GM23338 (cell line): ENCODE measurements at regions not wholly inside any gene's neighbourhood (a gene's known extent, or its start where the extent isn't known, plus 50 kb on each side); places are given as distances from the start of the nearest gene placed in this dataset.

Source experiments
- ATAC-seq: fragments of 200-7000 bp; cut with Tn5 transposase; 3 replicates; pipeline ENCODE4 v1.9.1; 2020
- DNase-seq: peaks from one replicate; pipeline ENCODE4 v3.0.0-alpha.2; 2015; ENCODE audit warnings: low spot score
- H2AFZ ChIP-seq: fragments of 200-600 bp; sonication (generic); 2 replicates; pipeline ENCODE4 v1.8.0; 2016; ENCODE audit warnings: antibody characterized with exemption, mild to moderate bottlenecking, moderate library complexity
- H3F3A ChIP-seq: fragments of 200-600 bp; sonication (generic); replicated peaks from 2 replicates; pipeline ENCODE4 v1.8.0; 2017; ENCODE audit warnings: antibody characterized with exemption, mixed run types, low read depth
- H3K27ac ChIP-seq: fragments of 200-600 bp; sonication (generic); 2 replicates; pipeline ENCODE4 v1.6.1; 2016; ENCODE audit warnings: low read depth
- H3K27me3 ChIP-seq: fragments of 200-600 bp; sonication (generic); 2 replicates; pipeline ENCODE4 v1.8.0; 2016; ENCODE audit warnings: mild to moderate bottlenecking, mixed run types, moderate library complexity; ENCODE audit not compliant: insufficient read depth
- H3K36me3 ChIP-seq: fragments of 200-600 bp; sonication (generic); 2 replicates; pipeline ENCODE4 v1.8.0; 2016; ENCODE audit warnings: mild to moderate bottlenecking; ENCODE audit not compliant: insufficient read depth
- H3K4me1 ChIP-seq: fragments of 200-600 bp; sonication (generic); 2 replicates; pipeline ENCODE4 v1.8.0; 2016; ENCODE audit warnings: mild to moderate bottlenecking, moderate library complexity; ENCODE audit not compliant: insufficient read depth
- H3K4me2 ChIP-seq: fragments of 200-600 bp; sonication (generic); 2 replicates; pipeline ENCODE4 v1.7.1; 2017; ENCODE audit warnings: mixed run types
- H3K4me3 ChIP-seq: fragments of 200-600 bp; sonication (generic); 2 replicates; pipeline ENCODE4 v1.6.1; 2016; ENCODE audit warnings: mixed run types
- H3K79me2 ChIP-seq: fragments of 200-600 bp; sonication (generic); replicated peaks from 2 replicates; pipeline ENCODE4 v1.8.0; 2017; ENCODE audit warnings: mild to moderate bottlenecking; ENCODE audit not compliant: insufficient read depth
- H3K9me2 ChIP-seq: fragments of 200-600 bp; sonication (generic); 2 replicates; pipeline ENCODE4 v1.8.0; 2017; ENCODE audit not compliant: insufficient read depth
- H4K20me1 ChIP-seq: fragments of 200-600 bp; sonication (generic); replicated peaks from 2 replicates; pipeline ENCODE4 v1.8.0; 2017; ENCODE audit warnings: mild to moderate bottlenecking; ENCODE audit not compliant: insufficient read depth
- H3K27ac Mint-ChIP-seq: 2 replicates; pipeline ENCODE4 v1.8.0; 2020; ENCODE audit warnings: inconsistent platforms, mild to moderate bottlenecking, moderate library complexity, mixed read lengths
- H3K27me3 Mint-ChIP-seq: 3 replicates; pipeline ENCODE4 v1.8.0; 2022; ENCODE audit warnings: low read depth, mild to moderate bottlenecking, moderate library complexity, mixed read lengths, inconsistent platforms; ENCODE audit not compliant: insufficient read depth, poor library complexity
- H3K36me3 Mint-ChIP-seq: 3 replicates; pipeline ENCODE4 v1.8.0; 2021; ENCODE audit warnings: low read depth, mild to moderate bottlenecking, inconsistent platforms, moderate library complexity, mixed read lengths
- H3K4me1 Mint-ChIP-seq: 3 replicates; pipeline ENCODE4 v1.8.0; 2020; ENCODE audit warnings: mild to moderate bottlenecking, inconsistent platforms, mixed read lengths
- H3K4me3 Mint-ChIP-seq: 3 replicates; pipeline ENCODE4 v1.8.0; 2021; ENCODE audit warnings: moderate library complexity, mild to moderate bottlenecking, inconsistent platforms, mixed read lengths
- H3K9me3 Mint-ChIP-seq: 3 replicates; pipeline ENCODE4 v1.8.0; 2020; ENCODE audit warnings: moderate library complexity, mild to moderate bottlenecking, inconsistent platforms, mixed read lengths
- EZH2phosphoT487 ChIP-seq: fragments of 200-600 bp; sonication (generic); IDR thresholded peaks from one replicate; pipeline ENCODE4 v1.8.1; 2018; ENCODE audit warnings: antibody characterized with exemption; ENCODE audit not compliant: unreplicated experiment
- ZNF331 ChIP-seq: fragments of 250-450 bp; sonication (Bioruptor Pico); IDR thresholded peaks from 2 replicates; pipeline ENCODE4 v1.5.0; 2020; ENCODE audit warnings: low read depth, mild to moderate bottlenecking, moderate library complexity
- ZNF462 ChIP-seq: fragments of 250-450 bp; sonication (Bioruptor Pico); IDR thresholded peaks from 2 replicates; pipeline ENCODE4 v1.5.0; 2020; ENCODE audit warnings: mild to moderate bottlenecking, moderate library complexity
- TF ChIP-seq, protein P1 (sequence below): IDR thresholded peaks from one replicate; pipeline ENCODE4 v1.6.1; 2018; ENCODE audit warnings: antibody characterized with exemption; ENCODE audit not compliant: unreplicated experiment

DNA sequence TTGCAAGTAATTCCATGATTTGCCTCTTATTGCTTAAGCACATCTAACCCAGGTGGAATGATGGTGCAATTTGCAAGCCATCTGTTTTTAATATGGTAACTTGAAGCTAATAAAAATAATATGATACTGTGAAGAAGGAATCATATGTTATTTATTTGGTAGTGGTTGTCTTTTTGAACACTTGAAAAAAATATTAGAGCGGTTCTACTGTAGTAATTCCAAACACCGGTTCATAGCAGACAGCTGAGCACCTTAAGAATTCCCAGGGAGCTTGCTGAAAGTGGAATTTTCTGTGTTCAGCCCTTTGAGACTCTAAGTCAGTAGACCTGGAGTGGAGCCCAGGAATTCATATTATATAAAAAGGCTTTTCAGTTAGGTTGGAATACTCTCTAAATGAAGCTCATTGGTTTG lies 687.4 kb downstream of the EDEM1 start:
- Histone ChIP-seq H4K20me1 (no peaks in the 10 kb centered on the region), H3K27me3 (no peaks in the 10 kb centered on the region), H3K9me2 (no peaks in the 10 kb centered on the region), H3K4me3 (no peak overlapping the region), H3F3A (no peaks in the 10 kb centered on the region), H2AFZ (no peak overlapping the region), H3K36me3 (peaks cover 4% of the 10 kb centered on the region; the same call in 1 of the 2 replicates), H3K27ac (no peak overlapping the region), H3K79me2 (no peaks in the 10 kb centered on the region), H3K4me2 (no peak overlapping the region), H3K4me1 (no peaks in the 10 kb centered on the region)
- DNase-seq (no peak), ATAC-seq (no peak)
- H3K4me3 Mint-ChIP-seq = no peak overlapping the region
- no peaks in the 10 kb centered on the region for H3K4me1 Mint-ChIP-seq
- no peak for TF ChIP-seq ZNF331 (CRISPR knock-in tag)
- TF ChIP-seq EZH2phosphoT487 = no peak
- TF ChIP-seq, protein P1, sequence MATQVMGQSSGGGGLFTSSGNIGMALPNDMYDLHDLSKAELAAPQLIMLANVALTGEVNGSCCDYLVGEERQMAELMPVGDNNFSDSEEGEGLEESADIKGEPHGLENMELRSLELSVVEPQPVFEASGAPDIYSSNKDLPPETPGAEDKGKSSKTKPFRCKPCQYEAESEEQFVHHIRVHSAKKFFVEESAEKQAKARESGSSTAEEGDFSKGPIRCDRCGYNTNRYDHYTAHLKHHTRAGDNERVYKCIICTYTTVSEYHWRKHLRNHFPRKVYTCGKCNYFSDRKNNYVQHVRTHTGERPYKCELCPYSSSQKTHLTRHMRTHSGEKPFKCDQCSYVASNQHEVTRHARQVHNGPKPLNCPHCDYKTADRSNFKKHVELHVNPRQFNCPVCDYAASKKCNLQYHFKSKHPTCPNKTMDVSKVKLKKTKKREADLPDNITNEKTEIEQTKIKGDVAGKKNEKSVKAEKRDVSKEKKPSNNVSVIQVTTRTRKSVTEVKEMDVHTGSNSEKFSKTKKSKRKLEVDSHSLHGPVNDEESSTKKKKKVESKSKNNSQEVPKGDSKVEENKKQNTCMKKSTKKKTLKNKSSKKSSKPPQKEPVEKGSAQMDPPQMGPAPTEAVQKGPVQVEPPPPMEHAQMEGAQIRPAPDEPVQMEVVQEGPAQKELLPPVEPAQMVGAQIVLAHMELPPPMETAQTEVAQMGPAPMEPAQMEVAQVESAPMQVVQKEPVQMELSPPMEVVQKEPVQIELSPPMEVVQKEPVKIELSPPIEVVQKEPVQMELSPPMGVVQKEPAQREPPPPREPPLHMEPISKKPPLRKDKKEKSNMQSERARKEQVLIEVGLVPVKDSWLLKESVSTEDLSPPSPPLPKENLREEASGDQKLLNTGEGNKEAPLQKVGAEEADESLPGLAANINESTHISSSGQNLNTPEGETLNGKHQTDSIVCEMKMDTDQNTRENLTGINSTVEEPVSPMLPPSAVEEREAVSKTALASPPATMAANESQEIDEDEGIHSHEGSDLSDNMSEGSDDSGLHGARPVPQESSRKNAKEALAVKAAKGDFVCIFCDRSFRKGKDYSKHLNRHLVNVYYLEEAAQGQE = no peak
- no peak for TF ChIP-seq ZNF462 (CRISPR knock-in tag)
- H3K27ac Mint-ChIP-seq = no peak overlapping the region
- H3K9me3 Mint-ChIP-seq = peaks cover 76% of the 10 kb centered on the region
- H3K27me3 Mint-ChIP-seq = peaks cover 4% of the 10 kb centered on the region
- 0 out of 3 replicates have a peak, but pooled peaks cover 3% of the 10 kb centered on the region for H3K36me3 Mint-ChIP-seq
